ENCODE measurements at regions not wholly inside any gene's neighbourhood (a gene's known extent, or its start where the extent isn't known, plus 50 kb on each side); places are given as distances from the start of the nearest gene placed in this dataset.

DNA sequence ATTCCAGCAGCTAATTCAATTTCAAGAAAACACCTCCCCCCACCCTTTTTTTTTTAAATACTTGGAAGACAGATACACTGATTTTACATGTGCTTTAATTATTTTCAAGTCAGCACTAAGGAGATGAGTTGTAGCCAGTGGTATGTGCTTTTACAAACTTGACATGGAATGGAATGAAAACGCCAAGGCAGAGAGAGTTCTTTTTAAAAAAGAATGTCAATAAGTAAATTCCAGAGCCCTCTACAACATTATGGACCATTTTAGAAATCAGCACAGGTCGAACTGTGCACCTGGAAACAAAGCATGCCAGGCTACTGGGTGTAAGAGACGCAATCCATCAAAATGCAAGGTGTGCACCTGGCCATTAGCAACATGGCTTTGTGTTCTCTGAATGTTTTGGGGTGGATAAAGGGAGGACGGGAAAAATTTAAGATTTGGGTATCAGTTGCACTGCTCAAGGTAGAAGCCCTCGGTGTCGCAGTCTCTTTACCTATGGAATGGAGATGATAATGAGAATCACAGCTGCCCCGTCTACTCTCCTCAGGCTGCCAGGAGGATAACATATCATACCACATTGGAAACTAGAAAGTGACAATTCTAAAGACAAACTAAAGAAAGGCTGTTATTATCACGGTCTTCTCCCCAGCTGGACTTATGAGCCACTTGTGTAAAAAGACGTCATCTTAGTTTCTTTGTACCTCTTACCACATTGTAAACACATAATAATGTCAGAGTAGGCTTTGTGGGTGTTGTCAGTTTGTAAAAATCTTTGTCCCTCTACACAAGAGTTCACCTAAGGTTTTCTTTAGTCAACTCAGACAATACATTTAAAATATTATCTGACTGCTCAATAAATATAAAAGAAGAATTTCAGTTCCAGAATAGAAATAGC is 107.4 kb upstream of the PRICKLE2 start:
- Histone ChIP-seq H3K27me3 (ENCODE audit: insufficient read depth, low read length) (no peaks in the 10 kb centered on the region), H3K36me3 (ENCODE audit: insufficient read depth, low read depth, low read length) (no peaks in the 10 kb centered on the region), H3K27ac (ENCODE audit: low read length) (no peak overlapping the region), H3K9me3 (ENCODE audit: insufficient read depth, low read depth, low read length) (no peaks in the 10 kb centered on the region), H3K9ac (ENCODE audit: low read depth, low read length) (no peak overlapping the region), H3K4me3 (ENCODE audit: low read length) (no peak overlapping the region), H3K4me1 (ENCODE audit: insufficient read depth, low read length) (no peaks in the 10 kb centered on the region)

DNA sequence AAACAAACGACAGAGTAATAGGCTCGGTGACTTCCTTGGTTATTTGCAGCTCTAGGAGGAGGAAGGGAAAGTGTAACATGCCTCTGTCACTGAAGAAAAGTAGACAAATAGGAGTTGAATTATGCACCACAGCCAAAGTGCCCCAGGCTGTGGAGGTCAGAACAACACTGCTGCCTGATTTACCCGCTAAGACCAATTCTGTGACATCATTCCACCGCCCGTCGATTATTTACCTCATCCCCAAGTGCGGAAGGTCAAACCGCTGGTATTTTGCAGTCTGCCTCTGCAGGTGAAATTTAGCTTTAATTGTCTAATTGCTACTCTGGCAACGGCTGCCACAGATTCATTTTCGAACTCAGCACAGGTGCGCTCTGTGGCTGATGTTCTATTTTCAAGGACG is 106.3 kb upstream of the PRICKLE2 start:
- no peak overlapping the region for H3K4me3 ChIP-seq (ENCODE audit: low read length)
- H3K4me1 ChIP-seq (ENCODE audit: insufficient read depth, low read length) = no peaks in the 10 kb centered on the region
- no peak overlapping the region for H3K9ac ChIP-seq (ENCODE audit: low read depth, low read length)
- H3K36me3 ChIP-seq (ENCODE audit: insufficient read depth, low read depth, low read length) = no peaks in the 10 kb centered on the region
- H3K9me3 ChIP-seq (ENCODE audit: insufficient read depth, low read depth, low read length) = no peaks in the 10 kb centered on the region
- no peaks in the 10 kb centered on the region for H3K27me3 ChIP-seq (ENCODE audit: insufficient read depth, low read length)
- no peak overlapping the region for H3K27ac ChIP-seq (ENCODE audit: low read length)

- no peak overlapping the region for H3K4me3 ChIP-seq (ENCODE audit: low read length)
- H3K4me1 ChIP-seq (ENCODE audit: insufficient read depth, low read length) = no peaks in the 10 kb centered on the region
- no peaks in the 10 kb centered on the region for H3K9me3 ChIP-seq (ENCODE audit: insufficient read depth, low read depth, low read length)
- H3K27ac ChIP-seq (ENCODE audit: low read length) = no peak overlapping the region
- no peaks in the 10 kb centered on the region for H3K36me3 ChIP-seq (ENCODE audit: insufficient read depth, low read depth, low read length)
- no peak overlapping the region for H3K9ac ChIP-seq (ENCODE audit: low read depth, low read length)
- H3K27me3 ChIP-seq (ENCODE audit: insufficient read depth, low read length) = no peaks in the 10 kb centered on the region
These were observed 103.8 kb upstream of the PRICKLE2 start for GRCh38 chr3:64329037-64329436.

GRCh38 chr3:64327100-64327804 is 102.0 kb upstream of the PRICKLE2 start:
- Histone ChIP-seq H3K36me3 (ENCODE audit: insufficient read depth, low read depth, low read length) (no peaks in the 10 kb centered on the region), H3K4me1 (ENCODE audit: insufficient read depth, low read length) (no peaks in the 10 kb centered on the region), H3K27me3 (ENCODE audit: insufficient read depth, low read length) (no peaks in the 10 kb centered on the region), H3K4me3 (ENCODE audit: low read length) (no peak overlapping the region), H3K9ac (ENCODE audit: low read depth, low read length) (no peak overlapping the region), H3K9me3 (ENCODE audit: insufficient read depth, low read depth, low read length) (no peaks in the 10 kb centered on the region), H3K27ac (ENCODE audit: low read length) (no peak overlapping the region)

- Histone ChIP-seq H3K36me3 (ENCODE audit: insufficient read depth, low read depth, low read length) (no peaks in the 10 kb centered on the region), H3K4me3 (ENCODE audit: low read length) (no peak overlapping the region), H3K27ac (ENCODE audit: low read length) (no peak overlapping the region), H3K9ac (ENCODE audit: low read depth, low read length) (no peak overlapping the region), H3K27me3 (ENCODE audit: insufficient read depth, low read length) (no peaks in the 10 kb centered on the region), H3K4me1 (ENCODE audit: insufficient read depth, low read length) (peaks cover 4% of the 10 kb centered on the region; the same call in 1 of the 2 replicates), H3K9me3 (ENCODE audit: insufficient read depth, low read depth, low read length) (no peaks in the 10 kb centered on the region)
These were observed 96.5 kb upstream of the PRICKLE2 start for GRCh38 chr3:64321747-64322146.

DNA sequence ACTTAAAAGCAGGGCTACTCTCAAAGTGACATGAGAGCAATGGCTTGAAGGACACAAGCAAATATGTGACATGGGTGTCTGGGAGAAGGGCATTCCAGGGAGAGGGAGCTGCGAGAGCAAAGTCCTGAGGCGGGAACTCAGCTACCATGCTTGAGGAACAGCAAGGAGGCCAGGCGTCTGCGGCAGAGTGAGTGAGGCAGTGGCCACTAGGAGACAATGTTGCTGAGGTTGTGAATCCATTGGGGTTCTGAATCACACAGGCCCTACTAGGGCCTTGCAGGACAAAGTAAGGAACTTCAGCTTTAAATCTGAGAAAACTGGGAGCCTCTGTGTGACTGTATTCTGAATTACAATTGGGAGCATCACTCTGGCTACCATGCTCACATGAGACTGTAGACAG is 94.1 kb upstream of the PRICKLE2 start:
- Histone ChIP-seq H3K9ac (ENCODE audit: low read depth, low read length) (no peak overlapping the region), H3K9me3 (ENCODE audit: insufficient read depth, low read depth, low read length) (no peaks in the 10 kb centered on the region), H3K36me3 (ENCODE audit: insufficient read depth, low read depth, low read length) (no peaks in the 10 kb centered on the region), H3K4me1 (ENCODE audit: insufficient read depth, low read length) (peaks cover 4% of the 10 kb centered on the region; the same call in 1 of the 2 replicates), H3K27me3 (ENCODE audit: insufficient read depth, low read length) (no peaks in the 10 kb centered on the region), H3K27ac (ENCODE audit: low read length) (no peak overlapping the region), H3K4me3 (ENCODE audit: low read length) (no peak overlapping the region)

- H3K9me3 ChIP-seq (ENCODE audit: insufficient read depth, low read depth, low read length) = no peaks in the 10 kb centered on the region
- H3K4me1 ChIP-seq (ENCODE audit: insufficient read depth, low read length) = peaks cover 4% of the 10 kb centered on the region; the same call in 1 of the 2 replicates
These were observed 93.5 kb upstream of the PRICKLE2 start for GRCh38 chr3:64318668-64319271.

GRCh38 chr3:64318001-64318400 is 92.7 kb upstream of the PRICKLE2 start:
- H3K9me3 ChIP-seq (ENCODE audit: insufficient read depth, low read depth, low read length) = no peaks in the 10 kb centered on the region
- no peaks in the 10 kb centered on the region for H3K36me3 ChIP-seq (ENCODE audit: insufficient read depth, low read depth, low read length)
- H3K9ac ChIP-seq (ENCODE audit: low read depth, low read length) = no peak overlapping the region
- peaks cover 4% of the 10 kb centered on the region; the same call in 1 of the 2 replicates for H3K4me1 ChIP-seq (ENCODE audit: insufficient read depth, low read length)
- no peaks in the 10 kb centered on the region for H3K27me3 ChIP-seq (ENCODE audit: insufficient read depth, low read length)
- H3K4me3 ChIP-seq (ENCODE audit: low read length) = no peak overlapping the region
- H3K27ac ChIP-seq (ENCODE audit: low read length) = no peak overlapping the region

More at GRCh38 chr3:64318668-64319271, 93.5 kb upstream of the PRICKLE2 start:
- no peak overlapping the region for H3K27ac ChIP-seq (ENCODE audit: low read length)
- no peaks in the 10 kb centered on the region for H3K36me3 ChIP-seq (ENCODE audit: insufficient read depth, low read depth, low read length)
- H3K4me3 ChIP-seq (ENCODE audit: low read length) = no peak overlapping the region
- no peak overlapping the region for H3K9ac ChIP-seq (ENCODE audit: low read depth, low read length)
- H3K27me3 ChIP-seq (ENCODE audit: insufficient read depth, low read length) = no peaks in the 10 kb centered on the region

- H3K27me3 ChIP-seq (ENCODE audit: insufficient read depth, low read length) = no peaks in the 10 kb centered on the region
- no peak overlapping the region for H3K27ac ChIP-seq (ENCODE audit: low read length)
These were observed 91.7 kb upstream of the PRICKLE2 start for GRCh38 chr3:64316971-64317370.

DNA sequence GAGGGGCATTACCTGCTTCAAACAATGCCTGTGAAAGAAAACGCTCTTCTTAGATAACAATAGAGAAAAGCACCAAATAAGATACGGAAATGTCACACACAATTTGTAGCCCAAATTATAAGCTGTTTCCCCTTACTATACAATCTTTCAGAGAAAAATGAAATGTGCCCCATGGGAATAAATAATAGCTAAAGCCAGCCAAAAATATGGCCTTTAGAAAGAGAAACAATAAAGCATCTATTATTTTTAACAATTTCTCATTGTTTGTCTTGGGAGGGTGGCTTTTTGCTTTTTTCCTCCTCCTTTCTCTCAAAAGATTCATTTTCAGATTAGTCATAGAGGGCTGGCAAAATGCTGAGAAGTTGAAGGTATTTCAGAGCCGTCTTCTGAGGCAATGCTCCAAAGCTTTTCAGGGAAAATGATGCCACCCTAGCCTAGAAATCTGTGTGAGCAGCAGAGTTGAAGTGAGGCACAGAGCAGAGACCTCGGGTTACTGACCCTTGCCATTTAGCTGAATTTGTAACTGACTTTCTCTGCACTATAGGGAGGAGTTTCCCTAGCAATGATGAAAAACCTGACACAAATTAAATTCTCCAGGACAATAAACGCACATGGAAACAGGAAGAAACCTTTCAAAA is 86.3 kb upstream of the PRICKLE2 start:
- no peak overlapping the region for H3K27ac ChIP-seq (ENCODE audit: low read length)

More at GRCh38 chr3:64316971-64317370, 91.7 kb upstream of the PRICKLE2 start:
- no peak overlapping the region for H3K9ac ChIP-seq (ENCODE audit: low read depth, low read length)
- no peak overlapping the region for H3K4me3 ChIP-seq (ENCODE audit: low read length)
- H3K36me3 ChIP-seq (ENCODE audit: insufficient read depth, low read depth, low read length) = no peaks in the 10 kb centered on the region
- H3K9me3 ChIP-seq (ENCODE audit: insufficient read depth, low read depth, low read length) = no peaks in the 10 kb centered on the region
- H3K4me1 ChIP-seq (ENCODE audit: insufficient read depth, low read length) = peaks cover 4% of the 10 kb centered on the region; the same call in 1 of the 2 replicates

DNA sequence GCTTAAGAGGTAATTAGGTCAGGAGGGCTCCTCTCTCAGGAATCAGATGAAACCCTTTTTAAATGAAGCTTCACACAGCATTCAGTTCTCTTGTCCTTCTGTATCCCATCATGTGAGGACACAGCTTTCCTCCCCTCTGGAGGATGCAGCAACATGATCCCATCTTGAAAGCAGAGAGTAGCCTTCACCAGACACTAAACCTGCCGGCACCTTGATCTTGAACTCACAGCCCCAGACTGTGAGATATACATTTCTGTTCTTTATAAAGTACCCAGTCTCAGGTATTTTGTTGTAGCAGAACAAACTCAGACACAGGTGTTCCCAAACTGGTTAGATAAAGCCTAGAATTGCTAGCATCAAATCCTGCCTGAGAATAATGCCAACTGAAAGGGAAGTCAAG is 83.7 kb upstream of the PRICKLE2 start:
- no peak overlapping the region for H3K9ac ChIP-seq (ENCODE audit: low read depth, low read length)

More for the DNA sequence above, 86.3 kb upstream of the PRICKLE2 start:
- H3K9me3 ChIP-seq (ENCODE audit: insufficient read depth, low read depth, low read length) = no peaks in the 10 kb centered on the region
- H3K27me3 ChIP-seq (ENCODE audit: insufficient read depth, low read length) = no peaks in the 10 kb centered on the region
- H3K4me3 ChIP-seq (ENCODE audit: low read length) = no peak overlapping the region
- H3K4me1 ChIP-seq (ENCODE audit: insufficient read depth, low read length) = no peaks in the 10 kb centered on the region
- H3K9ac ChIP-seq (ENCODE audit: low read depth, low read length) = no peak overlapping the region
- no peaks in the 10 kb centered on the region for H3K36me3 ChIP-seq (ENCODE audit: insufficient read depth, low read depth, low read length)

More for the DNA sequence above, 83.7 kb upstream of the PRICKLE2 start:
- H3K36me3 ChIP-seq (ENCODE audit: insufficient read depth, low read depth, low read length) = no peaks in the 10 kb centered on the region
- H3K9me3 ChIP-seq (ENCODE audit: insufficient read depth, low read depth, low read length) = no peaks in the 10 kb centered on the region
- H3K4me1 ChIP-seq (ENCODE audit: insufficient read depth, low read length) = no peaks in the 10 kb centered on the region
- no peaks in the 10 kb centered on the region for H3K27me3 ChIP-seq (ENCODE audit: insufficient read depth, low read length)
- no peak overlapping the region for H3K4me3 ChIP-seq (ENCODE audit: low read length)
- no peak overlapping the region for H3K27ac ChIP-seq (ENCODE audit: low read length)
